ENCODE measurements at regions not wholly inside any gene's neighbourhood (a gene's known extent, or its start where the extent isn't known, plus 50 kb on each side); places are given as distances from the start of the nearest gene placed in this dataset.

DNA sequence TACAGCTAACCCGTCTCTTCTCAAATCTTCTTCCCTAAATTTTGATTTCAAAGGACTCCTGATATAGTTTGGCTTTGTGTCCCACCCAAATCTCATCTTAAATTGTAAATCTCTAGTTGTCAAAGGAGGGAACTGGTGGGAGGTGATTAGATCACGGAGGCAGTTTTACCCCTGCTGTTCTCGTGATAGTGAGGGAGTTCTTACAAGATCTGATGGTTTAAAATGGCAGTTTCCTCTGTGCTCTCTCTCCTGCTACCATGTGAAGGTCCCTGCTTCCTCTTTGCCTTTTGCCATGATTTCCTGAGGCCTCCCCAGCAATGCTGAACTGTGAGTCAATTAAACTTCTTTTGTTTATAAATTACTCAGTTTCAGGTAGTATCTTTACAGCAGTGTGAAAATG, 269.3 kb downstream of the POLR1F start:
- DNase-seq: no peak

DNA sequence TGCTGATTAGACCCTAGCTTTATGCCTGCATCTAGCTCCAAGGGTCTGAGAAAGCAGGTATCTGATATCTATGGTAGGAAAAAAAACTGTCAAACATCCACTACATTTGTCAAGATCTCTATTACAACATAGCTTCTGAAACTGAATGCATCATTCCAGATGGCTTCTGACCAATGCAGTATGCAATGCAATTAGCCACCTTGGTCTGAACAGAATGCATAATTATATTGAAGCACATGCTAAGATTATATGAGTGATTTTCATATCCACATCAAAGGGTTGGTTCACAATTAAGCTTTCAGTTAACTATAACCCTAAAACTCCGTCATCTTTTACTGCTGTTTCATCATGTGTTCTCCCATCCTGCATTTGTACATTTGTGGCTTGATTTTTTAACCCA, 271.4 kb downstream of the POLR1F start:
- DNase-seq: no peak

DNA sequence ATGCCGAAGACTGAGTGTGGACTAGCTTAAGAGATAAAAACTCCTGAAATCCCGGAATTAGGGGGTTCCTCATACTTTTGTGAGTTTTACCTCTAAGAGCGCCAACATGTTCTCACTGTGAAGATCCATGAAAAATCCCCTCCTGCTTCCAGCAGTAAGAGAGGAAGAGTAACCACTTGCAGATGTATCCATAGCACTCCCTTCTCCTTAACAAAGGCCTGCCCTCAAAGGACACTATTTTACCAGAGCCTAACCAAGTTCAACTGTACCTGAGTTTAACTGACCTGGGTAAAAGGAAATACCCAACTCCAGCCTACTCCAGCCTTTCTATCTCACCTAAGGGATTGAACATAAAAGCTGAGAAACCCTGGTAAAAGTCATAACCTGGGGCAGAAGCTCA, 280.9 kb downstream of the POLR1F start:
- no peak for DNase-seq

DNA sequence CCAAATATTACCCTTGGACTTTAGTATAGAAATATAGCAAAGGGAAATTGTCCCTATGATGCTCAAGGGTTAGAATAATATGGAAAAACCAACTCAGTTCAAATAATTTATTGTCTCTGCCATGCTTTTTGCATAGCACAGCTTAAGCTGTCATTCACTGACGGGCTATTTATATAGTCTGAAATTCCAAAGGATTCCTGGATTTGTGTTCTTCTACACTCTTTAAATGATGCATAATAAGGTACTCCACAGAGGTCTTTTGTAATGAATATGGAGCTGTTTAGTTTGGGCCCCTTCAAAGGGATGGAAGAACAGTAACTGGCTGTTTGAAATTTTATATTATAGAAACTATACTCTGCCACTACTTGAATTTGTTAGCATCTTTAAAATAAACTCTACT, 276.6 kb upstream of the FERD3L start:
- DNase-seq: no peak

DNA sequence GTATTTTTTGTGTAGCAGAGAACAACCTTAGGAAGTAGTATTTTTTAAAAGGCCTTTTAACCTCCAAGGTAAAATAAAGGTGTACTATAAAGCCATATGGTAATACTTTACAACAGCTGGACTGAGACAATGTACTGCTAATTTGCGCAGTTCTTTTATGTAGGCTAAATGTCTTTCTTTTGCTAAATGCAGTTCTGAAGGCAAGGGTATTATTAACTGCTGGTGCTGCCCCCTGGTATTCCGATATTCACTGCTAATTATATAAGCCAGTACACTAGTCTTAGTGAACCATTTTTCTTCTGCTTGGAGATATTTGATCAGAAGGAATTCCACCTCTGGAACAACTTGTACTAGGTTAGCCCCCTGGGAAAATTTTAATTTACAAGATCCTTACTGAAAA, 272.0 kb upstream of the FERD3L start:
- DNase-seq: no peak

DNA sequence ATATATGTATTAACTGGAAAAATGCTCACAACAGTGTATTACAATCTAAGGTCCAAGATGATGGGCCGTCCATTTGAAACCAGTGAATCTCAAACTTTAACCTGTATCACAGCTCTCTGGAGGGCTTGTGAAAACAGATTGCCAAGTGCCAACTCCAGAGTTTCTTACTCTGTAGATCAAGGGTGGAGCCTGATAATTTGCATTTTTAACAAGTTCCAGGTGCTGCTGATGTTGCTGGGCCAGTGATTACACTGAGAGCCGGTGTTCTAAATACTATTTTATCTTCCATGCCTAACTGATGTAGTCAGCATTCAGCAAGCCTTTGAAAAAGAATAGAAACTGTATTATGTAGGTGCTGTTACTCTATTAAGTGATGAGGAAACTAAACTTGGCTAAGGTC, 269.9 kb upstream of the FERD3L start:
- no peak for DNase-seq

DNA sequence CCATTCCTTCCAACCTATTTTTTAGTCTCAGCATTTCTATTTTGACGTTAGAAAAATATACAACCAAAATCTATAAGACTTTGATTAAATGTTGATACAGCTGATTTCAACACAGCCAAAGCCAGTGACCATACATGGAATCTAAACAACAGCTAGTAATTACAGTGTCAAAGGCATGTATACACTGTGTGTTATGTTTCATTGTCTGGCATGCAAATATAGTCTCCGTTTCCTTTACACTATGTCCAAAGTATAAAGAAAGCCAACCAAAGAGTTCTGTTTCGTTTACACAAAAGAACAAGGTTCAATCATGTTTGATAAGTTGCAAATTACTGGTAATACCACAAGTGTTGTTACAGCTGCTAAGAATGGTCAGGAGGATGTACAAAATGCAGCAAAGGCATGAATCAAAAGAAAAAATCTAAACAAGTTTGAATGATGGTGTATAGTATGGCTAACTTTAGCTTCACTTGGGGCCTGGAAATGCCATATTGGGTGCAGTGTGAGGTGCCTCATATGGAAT, 268.3 kb upstream of the FERD3L start:
- no peak for DNase-seq

DNA sequence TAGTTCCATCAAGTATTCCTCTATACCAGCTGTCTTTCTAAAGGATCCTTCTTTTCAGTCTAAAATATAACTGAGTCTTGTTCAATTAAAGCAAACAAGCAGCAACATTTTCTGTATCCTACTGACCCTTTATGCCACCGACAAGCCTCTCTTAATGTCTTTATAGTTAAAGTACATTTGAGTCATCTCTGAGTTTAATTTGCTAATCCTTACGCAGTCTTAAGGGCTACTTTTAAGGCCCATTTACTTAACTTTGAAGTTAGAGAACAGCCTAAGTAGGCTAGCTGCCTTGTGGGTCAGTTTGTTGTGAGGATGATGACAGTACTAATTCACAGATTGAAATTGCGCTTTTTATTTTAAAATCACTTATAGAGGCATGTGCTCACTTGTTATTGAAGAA, 265.5 kb upstream of the FERD3L start:
- no peak for DNase-seq

DNA sequence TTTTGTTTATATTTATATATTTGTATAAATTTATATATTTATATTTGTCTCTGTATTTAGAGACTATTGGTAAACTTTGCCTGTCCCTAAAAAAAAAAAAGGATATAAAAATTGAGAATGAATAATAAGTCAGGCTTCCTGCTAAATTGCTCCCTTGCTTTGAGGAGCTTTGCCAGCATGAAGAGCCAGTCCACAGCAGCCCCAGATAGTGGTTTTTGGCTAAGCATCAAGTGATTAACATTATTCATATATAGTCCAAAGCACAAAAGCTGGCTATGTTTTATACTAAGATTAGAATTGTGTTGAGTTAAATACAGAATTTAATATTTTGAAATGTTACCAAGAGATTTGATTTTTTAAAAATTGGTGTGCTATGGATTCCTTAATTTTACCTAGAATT, 264.9 kb upstream of the FERD3L start:
- DNase-seq: no peak

DNA sequence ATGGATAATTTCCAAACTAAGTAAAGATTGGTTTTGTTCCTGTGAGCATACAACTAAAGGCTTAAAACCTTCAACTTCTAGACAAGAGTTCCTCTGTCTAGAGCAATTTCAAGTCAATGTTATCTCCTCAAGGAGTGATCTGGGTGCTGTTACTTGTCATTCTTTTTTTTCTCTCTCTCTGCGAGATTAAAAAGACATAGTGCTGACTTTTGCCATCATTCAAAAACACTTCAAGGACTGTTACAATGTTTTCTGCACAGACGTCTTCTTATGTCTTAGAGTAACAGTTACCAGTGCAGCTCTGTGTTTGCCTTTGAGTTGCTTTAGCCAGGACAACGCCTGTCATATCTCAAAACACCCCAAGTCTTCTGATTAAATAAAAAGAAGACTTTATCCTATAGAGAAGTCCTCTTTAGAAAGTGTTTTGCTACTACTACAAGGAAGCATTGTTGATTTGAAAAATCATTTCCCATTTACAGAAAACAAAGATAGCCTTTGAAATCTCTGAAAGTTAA, 263.5 kb upstream of the FERD3L start:
- DNase-seq: no peak

DNA sequence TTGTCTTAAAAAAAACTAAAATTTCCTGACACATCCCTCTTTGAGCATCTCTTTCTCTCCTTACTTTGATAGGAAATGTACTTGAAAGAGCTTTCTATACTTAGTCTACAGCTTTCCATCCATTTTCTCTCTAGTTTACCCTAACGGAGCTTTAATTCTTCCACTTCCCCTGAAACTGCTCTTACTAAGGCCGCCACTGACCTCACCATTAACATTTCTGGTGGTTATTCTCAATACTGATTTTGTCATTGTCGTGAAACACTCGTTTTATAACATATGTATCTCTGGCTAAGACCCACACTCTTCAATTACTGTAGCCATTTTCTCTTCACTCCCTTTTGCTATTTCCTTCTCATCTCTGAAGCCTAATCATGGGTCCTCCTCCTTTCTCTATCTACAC, 262.0 kb upstream of the FERD3L start:
- no peak for DNase-seq

DNA sequence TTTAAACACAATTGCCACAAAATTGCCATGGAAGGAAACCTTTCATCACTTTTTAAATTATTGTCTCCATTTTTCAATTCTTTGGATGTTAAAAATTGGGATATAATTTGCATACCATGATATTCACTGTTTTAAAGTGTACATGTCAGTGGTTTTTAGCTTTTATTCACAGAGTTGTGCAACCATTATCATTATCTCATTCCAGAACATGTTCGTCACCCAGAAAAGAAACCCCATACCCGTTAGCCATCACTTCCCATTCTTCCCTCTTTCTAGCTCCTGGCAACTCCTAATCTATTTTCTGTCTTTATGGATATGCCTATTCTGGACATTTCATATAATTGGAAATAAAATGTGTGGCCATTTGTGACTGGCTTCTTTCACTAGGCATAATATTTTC, 260.3 kb upstream of the FERD3L start:
- DNase-seq: no peak

DNA sequence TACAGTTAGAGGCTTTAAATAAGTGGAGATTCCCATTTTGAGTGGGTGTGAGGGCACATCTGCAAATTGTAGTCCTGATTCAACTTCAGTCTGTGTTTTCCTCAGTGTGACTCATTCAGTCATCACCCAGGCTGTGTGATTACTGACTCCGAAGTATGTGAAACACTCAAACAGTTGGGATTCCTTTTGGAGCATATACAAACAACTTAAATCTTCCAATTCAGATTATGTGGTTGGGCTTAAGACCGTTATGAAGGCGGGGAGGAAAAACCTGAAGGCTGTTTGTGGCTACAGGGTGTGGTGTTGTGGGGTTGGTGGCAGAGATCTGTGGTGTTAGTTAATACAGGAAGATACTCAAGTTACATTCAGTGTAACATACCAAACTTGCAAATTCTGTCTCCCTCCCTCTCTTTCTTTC, 259.7 kb upstream of the FERD3L start:
- no peak for DNase-seq

DNA sequence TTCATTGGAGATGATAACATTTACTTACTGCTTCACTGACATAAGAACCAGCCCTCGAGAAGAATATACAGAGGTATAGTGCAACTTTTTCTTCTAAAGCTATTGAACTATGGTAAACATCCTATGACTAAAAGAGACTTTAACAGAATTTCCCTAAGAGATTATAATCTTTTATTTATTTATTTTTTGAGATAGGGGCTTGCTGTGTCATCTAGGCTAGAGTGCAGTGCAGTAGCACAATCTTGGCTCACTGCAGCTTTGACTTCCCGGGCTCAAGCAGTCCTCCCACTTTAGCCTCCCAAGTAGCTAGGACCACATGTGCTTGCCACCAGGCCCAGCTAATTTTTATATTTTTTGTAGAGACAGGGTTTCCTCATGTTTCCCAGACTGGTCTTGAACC, 258.5 kb upstream of the FERD3L start:
- no peak for DNase-seq

DNA sequence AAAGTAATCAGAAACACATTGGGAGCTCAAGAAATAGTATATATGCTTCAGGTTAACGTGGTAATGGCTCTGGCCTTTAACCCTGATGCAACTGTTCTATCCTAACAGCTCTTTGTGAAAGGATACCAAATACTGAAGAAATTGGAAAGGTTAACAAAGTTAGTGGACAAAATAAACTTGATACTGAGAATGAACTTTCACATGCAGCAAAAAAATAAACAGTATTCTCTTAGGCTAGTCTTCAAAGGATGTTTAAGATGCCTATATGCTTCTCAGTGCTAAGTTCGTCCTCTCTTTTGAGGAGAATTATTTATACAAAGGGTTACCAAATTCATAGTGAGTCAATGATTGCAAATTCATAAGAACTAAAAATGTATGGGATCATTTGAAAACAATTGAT, 256.2 kb upstream of the FERD3L start:
- no peak for DNase-seq

DNA sequence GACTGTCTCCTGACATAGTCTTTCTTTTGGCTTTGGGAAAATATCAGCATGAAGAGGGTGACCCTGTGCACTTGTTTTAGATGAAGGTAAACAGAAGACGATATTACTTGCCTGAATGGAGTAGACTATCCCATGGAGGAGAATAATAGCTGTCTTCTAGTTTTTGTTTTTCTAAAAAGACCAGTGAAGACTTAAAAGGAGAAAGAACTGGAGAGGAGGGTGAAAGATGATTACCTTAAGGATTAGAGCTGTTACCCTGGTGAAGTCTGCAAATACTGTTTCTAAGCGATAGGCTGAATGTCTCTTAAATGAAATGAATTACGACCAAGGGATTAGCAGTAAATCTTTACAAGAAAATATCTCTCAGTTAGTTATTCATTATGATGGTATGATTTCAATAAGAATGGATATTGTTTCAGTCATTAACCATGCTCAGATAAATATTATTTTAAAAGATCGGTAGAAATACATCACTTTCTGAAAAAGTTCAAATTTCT, 255.6 kb upstream of the FERD3L start:
- DNase-seq: no peak

DNA sequence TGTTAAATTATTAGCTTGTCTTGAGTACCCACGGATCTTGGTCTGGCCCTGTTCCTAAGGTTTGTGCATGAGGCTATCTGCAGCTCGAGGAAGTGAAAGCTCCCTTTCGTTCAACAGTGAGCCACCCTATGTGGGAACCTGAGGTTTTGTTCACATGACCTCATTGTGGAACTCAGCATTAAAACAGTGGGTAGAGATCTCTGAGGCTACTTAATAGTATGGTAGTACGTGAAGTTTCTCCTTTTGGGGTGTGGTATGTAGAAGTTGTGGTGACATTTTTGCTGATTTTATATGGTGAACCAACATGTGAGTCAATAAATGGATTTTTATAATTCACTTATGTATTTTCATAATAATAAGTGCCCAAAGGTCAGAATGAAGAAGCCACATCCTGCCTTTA, 252.7 kb upstream of the FERD3L start:
- no peak for DNase-seq

DNA sequence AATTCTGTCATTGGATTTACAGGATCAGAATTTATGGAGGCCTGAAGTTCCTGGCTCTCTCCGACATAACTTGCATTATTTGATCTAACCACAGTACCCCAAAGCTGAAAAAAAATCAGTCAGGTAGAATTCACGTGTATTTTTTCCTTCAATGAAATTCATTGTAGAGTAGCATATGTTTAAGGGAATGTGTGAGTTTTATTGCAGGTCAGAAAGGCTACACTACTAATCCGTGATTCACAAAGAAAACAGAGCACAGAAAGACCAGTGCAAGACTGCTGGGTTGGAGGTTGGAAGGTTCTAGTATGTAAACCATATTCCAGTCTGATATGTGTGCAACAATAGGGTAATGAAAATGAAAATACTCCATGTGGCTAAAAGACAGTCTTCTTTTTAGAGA, 247.0 kb upstream of the FERD3L start:
- DNase-seq: no peak

DNA sequence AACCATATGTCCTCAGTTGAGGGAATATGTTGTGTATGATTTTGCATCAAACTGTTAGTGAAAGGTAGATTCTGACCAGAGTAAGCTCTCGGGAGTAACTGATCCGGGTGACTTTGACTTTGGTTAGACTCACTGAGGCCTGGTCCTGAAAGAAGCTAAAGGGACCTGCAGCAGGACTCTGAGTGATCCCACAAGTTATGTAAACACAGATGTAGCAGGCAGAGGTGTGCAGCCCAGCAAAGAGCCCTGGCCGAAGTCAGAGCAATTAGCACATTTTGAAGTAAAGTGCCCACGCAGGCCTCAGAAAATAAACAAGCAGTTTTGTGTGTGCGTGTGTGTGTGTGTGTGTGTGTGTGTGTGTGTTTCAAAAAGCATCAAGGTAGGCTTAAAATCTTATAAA, 245.6 kb upstream of the FERD3L start:
- DNase-seq: no peak

DNA sequence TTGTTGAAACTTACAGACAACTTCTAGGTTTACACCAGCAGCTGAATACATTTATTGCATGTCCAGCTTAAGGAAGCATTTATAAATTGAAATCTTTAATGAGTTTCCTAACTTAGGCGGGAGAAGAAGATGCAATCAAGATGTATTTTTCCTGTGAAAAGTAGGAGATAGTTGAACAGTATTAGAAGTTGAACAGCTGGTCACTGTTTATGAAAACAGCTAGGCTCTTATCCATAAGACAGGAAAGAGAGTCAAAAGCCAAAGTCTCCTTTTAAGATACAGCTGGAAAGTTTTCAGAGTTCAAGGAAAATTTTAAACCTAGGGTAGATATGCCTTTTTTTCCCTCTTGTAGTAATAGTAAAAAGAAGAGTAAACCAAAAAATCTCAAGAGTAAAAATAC, 236.1 kb upstream of the FERD3L start:
- DNase-seq: no peak

DNA sequence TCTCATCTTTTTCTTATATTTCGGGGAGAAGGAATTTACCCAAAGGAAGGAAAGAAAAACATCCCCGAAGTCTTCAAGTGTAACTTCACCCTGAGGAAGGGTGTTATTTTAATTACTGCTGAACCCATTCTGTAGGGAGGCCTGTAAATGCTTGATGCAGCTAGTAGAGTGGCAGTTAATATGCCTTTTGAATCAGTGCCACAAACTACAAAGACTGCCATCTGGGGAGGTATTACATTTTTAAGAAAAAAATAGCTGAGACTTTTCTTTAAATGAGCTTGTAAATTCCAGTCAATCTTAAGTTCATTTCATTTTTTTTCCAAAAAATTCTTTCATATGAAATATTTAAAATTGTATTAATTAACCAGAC, 233.1 kb upstream of the FERD3L start:
- no peak for DNase-seq

DNA sequence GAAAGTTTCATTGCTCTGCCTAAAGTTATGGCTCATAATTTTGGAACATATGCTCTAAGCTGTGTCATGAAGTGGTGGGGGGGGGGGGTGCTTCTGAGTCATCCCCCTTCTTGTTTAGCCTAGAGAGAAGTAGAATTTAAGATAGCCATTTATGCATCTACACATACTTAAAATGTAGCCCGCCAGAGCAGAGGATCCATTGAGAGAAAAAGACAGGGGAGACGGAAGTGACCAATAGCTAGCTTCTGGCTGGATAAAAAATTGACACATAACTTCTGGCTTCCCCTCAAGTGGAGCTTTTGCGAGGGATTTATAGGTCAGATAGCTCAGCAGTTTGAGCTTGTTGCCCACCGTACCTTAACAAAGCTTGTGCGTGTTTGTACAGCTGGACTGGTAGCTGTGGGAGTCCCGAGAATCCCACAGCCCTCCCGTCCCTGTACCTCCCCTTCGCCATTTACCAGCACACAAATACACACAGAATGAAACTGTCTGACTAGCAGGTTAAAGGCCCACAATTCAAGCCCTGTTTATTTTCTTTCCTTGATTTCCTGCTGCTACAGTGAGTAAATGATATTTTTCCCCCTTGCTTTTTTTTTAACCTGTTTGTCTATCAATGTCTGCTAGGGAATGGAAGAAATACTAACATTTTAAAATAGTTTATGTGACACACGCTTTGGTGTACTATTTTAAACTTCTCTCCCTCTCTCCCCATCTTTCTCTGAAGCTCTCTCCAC, 232.6 kb upstream of the FERD3L start:
- no peak for DNase-seq

DNA sequence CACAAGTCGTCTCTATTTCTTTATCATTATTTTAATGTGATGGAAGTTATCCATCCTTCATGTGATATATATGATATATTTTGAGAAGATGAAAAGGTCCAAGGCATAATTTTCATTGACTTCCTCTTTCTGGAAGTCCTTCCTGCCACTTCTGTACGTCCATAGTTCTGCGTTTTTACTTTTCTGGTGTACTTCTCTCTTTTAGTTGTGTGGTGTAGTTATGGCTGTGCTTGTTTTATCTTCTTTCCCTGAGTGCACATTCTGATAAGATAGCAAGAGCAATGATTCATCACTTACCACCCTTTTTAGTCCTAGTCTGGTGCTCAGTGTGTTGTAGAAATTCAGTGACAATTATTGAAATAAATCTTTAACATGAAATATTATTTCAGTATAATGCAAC, 231.3 kb upstream of the FERD3L start:
- no peak for DNase-seq

DNA sequence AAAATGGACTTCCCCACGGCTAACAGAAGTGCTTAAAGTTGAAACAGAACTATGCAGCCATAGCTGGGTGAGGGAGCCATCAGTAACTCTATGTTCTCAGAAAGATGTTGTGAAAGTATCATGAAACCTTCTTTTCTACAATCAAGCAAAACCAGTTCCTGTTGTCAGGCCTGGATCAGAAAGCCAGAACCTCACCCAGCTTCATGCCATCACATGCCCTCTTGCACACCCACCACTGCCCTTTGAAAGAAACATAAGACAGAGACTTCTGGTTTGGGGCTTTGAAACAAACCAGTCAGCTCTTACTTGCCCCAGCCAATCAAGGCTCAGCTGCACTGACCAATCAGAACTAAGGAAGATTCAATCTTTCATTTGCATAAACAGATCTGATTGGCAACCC, 230.8 kb upstream of the FERD3L start:
- no peak for DNase-seq

DNA sequence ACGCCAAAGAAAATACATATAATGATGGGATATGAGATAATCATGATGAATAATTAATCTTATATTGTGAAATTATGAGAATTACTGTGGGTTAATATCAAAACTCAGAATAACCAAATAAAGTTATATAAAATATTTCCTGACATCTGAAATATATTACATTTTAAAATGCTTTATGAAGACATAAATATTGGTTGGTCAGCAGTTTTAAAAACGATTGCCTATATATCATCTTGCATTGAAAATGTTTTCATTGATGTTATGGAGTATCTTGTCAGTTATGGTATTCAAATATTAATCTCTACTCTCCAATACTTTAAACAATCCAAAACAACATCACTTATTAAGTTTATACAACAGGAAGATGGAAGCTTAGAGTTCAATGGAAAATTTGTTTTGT, 228.1 kb upstream of the FERD3L start:
- no peak for DNase-seq

Measured in hindlimb muscle (tissue), 1 donor.